ENCODE measurements at regions not wholly inside any gene's neighbourhood (a gene's known extent, or its start where the extent isn't known, plus 50 kb on each side); places are given as distances from the start of the nearest gene placed in this dataset.
"Not testable (repeated sequence)": the region's sequence is repeated elsewhere in the genome, so short reads cannot be mapped to it uniquely, and the experiment has no call there.

GRCh38 chr1:120981489-120982094 lies 92.0 kb downstream of the PPIAL4A start:
- not testable (repeated sequence) for TF ChIP-seq CTCF, POLR2A, EP300, POLR2AphosphoS5 (IDR thresholded peaks at IDR 0.05)

All from gastroesophageal sphincter (tissue), 3 donors.